SK-N-SH treated with all-trans-retinoic acid at 6 μM for 48 hours (cell line): ENCODE measurements at regions not wholly inside any gene's neighbourhood (a gene's known extent, or its start where the extent isn't known, plus 50 kb on each side); places are given as distances from the start of the nearest gene placed in this dataset.
"Not testable (repeated sequence)": the region's sequence is repeated elsewhere in the genome, so short reads cannot be mapped to it uniquely, and the experiment has no call there.

ENCODE experiments used
- ATAC-seq: fragments of 200-7000 bp; cut with Tn5 transposase; 3 replicates; pipeline ENCODE4 v1.9.1; 2020; ENCODE audit warnings: mild to moderate bottlenecking, moderate library complexity
- ARNTL ChIP-seq: fragments of 450-650 bp; formaldehyde crosslinking; IDR thresholded peaks from 2 replicates; pipeline ENCODE4 v1.5.0; 2020; ENCODE audit warnings: low read depth, mild to moderate bottlenecking, moderate library complexity, borderline replicate concordance
- BACH2 ChIP-seq: fragments of 250-450 bp; sonication (Bioruptor Pico); IDR thresholded peaks from 2 replicates; pipeline ENCODE4 v1.9.0; 2021; ENCODE audit warnings: mild to moderate bottlenecking, borderline replicate concordance
- CREB5 ChIP-seq: fragments of 250-450 bp; sonication (Bioruptor Pico); IDR thresholded peaks from 2 replicates; pipeline ENCODE4 v1.5.1; 2020; ENCODE audit warnings: low read depth, mild to moderate bottlenecking, moderate library complexity
- CSDC2 ChIP-seq: fragments of 250-450 bp; sonication (Bioruptor Pico); IDR thresholded peaks from 2 replicates; pipeline ENCODE4 v1.5.0; 2020; ENCODE audit warnings: mild to moderate bottlenecking, moderate library complexity
- CSRNP3 ChIP-seq: fragments of 250-450 bp; sonication (Bioruptor Pico); IDR thresholded peaks from 2 replicates; pipeline ENCODE4 v1.5.1; 2021; ENCODE audit warnings: mild to moderate bottlenecking, moderate library complexity
- ESRRG ChIP-seq: fragments of 250-450 bp; sonication (Bioruptor Pico); IDR thresholded peaks from 2 replicates; pipeline ENCODE4 v1.6.1; 2021; ENCODE audit warnings: mild to moderate bottlenecking
- GLIS3 ChIP-seq: fragments of 250-450 bp; sonication (Bioruptor Pico); IDR thresholded peaks from 2 replicates; pipeline ENCODE4 v1.5.0; 2020; ENCODE audit warnings: mild to moderate bottlenecking, moderate library complexity
- ISL1 ChIP-seq: fragments of 250-450 bp; sonication (Bioruptor Pico); IDR thresholded peaks from 2 replicates; pipeline ENCODE4 v2.1.2; 2022; ENCODE audit warnings: mild to moderate bottlenecking, moderate library complexity
- OSR1 ChIP-seq: fragments of 250-450 bp; sonication (Bioruptor Pico); IDR thresholded peaks from 2 replicates; pipeline ENCODE4 v1.8.0; 2022; ENCODE audit warnings: moderate library complexity, mild to moderate bottlenecking, inconsistent platforms
- PATZ1 ChIP-seq: fragments of 250-450 bp; sonication (Bioruptor Pico); IDR thresholded peaks from 2 replicates; pipeline ENCODE4 v1.8.0; 2020; ENCODE audit warnings: mild to moderate bottlenecking, moderate library complexity, borderline replicate concordance
- POU6F1 ChIP-seq: fragments of 250-450 bp; sonication (Bioruptor Pico); IDR thresholded peaks from 2 replicates; pipeline ENCODE4 v1.8.0; 2021; ENCODE audit warnings: low read depth, mild to moderate bottlenecking, moderate library complexity, borderline replicate concordance
- PPARA ChIP-seq: fragments of 250-450 bp; sonication (Bioruptor Pico); IDR thresholded peaks from 2 replicates; pipeline ENCODE4 v1.5.0; 2020; ENCODE audit warnings: mild to moderate bottlenecking, borderline replicate concordance
- RARB ChIP-seq: fragments of 250-450 bp; sonication (Bioruptor Pico); IDR thresholded peaks from 2 replicates; pipeline ENCODE4 v1.8.0; 2021; ENCODE audit warnings: mild to moderate bottlenecking, moderate library complexity
- SNAI2 ChIP-seq: fragments of 250-450 bp; sonication (Bioruptor Pico); IDR thresholded peaks from 2 replicates; pipeline ENCODE4 v1.5.0; 2020; ENCODE audit warnings: mild to moderate bottlenecking, moderate library complexity
- TCF4 ChIP-seq: fragments of 250-450 bp; sonication (Bioruptor Pico); IDR thresholded peaks from 2 replicates; pipeline ENCODE4 v1.8.0; 2021; ENCODE audit warnings: mild to moderate bottlenecking, moderate library complexity, borderline replicate concordance
- TOX ChIP-seq: fragments of 250-450 bp; sonication (Bioruptor Pico); IDR thresholded peaks from 2 replicates; pipeline ENCODE4 v1.8.0; 2021; ENCODE audit warnings: mild to moderate bottlenecking, moderate library complexity, borderline replicate concordance
- TSHZ2 ChIP-seq: fragments of 250-450 bp; sonication (Bioruptor Pico); IDR thresholded peaks from 2 replicates; pipeline ENCODE4 v1.5.0; 2020; ENCODE audit warnings: mild to moderate bottlenecking, moderate library complexity
- ZFP3 ChIP-seq: fragments of 250-450 bp; sonication (Bioruptor Pico); IDR thresholded peaks from 2 replicates; pipeline ENCODE4 v1.5.0; 2020; ENCODE audit warnings: mild to moderate bottlenecking, moderate library complexity
- ZFP30 ChIP-seq: fragments of 450-650 bp; formaldehyde crosslinking; IDR thresholded peaks from 2 replicates; pipeline ENCODE4 v1.5.0; 2022; ENCODE audit warnings: mild to moderate bottlenecking, moderate library complexity
- ZNF565 ChIP-seq: fragments of 450-650 bp; formaldehyde crosslinking; conservative IDR thresholded peaks from 2 replicates; pipeline ENCODE4 v1.5.0; 2020; ENCODE audit warnings: low read depth, mild to moderate bottlenecking, moderate library complexity
- ZNF8 ChIP-seq: fragments of 450-650 bp; formaldehyde crosslinking; IDR thresholded peaks from 2 replicates; pipeline ENCODE4 v1.5.0; 2020; ENCODE audit warnings: mild to moderate bottlenecking, moderate library complexity

GRCh38 chr21:38115870-38116269 lies 140.9 kb upstream of the KCNJ15 start:
- ATAC-seq: no peak
- TF ChIP-seq CREB5 (CRISPR knock-in tag) (no peak), BACH2 (CRISPR knock-in tag) (no peak), TOX (CRISPR knock-in tag) (no peak), PATZ1 (CRISPR knock-in tag) (no peak), ZNF565 (no peak), ZNF8 (no peak), ZFP3 (CRISPR knock-in tag) (no peak), CSDC2 (no peak), OSR1 (CRISPR knock-in tag) (no peak), ISL1 (CRISPR knock-in tag) (no peak), PPARA (CRISPR knock-in tag) (no peak), RARB (no peak), SNAI2 (CRISPR knock-in tag) (no peak), TSHZ2 (no peak), ARNTL (CRISPR knock-in tag) (no peak), GLIS3 (CRISPR knock-in tag) (no peak), POU6F1 (no peak), ZFP30 (CRISPR knock-in tag) (no peak), ESRRG (CRISPR knock-in tag) (no peak), TCF4 (CRISPR knock-in tag) (no peak)

GRCh38 chr21:38119793-38120192 lies 137.0 kb upstream of the KCNJ15 start:
- TF ChIP-seq OSR1 (CRISPR knock-in tag): no peak
- no peak for TF ChIP-seq RARB
- TF ChIP-seq TOX (CRISPR knock-in tag): no peak
- TF ChIP-seq GLIS3 (CRISPR knock-in tag): no peak
- no peak for TF ChIP-seq ARNTL (CRISPR knock-in tag)
- no peak for TF ChIP-seq TCF4 (CRISPR knock-in tag)
- TF ChIP-seq SNAI2 (CRISPR knock-in tag): no peak
- TF ChIP-seq, all 23 proteins: peak for 0
- ATAC-seq: no peak

- ATAC-seq: not testable (repeated sequence)
Measured at GRCh38 chr21:38120679-38120983, 136.2 kb upstream of the KCNJ15 start.

- ATAC-seq: no peak
- TF ChIP-seq ARNTL (CRISPR knock-in tag) (no peak), TSHZ2 (no peak), CSRNP3 (CRISPR knock-in tag) (no peak), SNAI2 (CRISPR knock-in tag) (no peak), ZFP3 (CRISPR knock-in tag) (no peak), ZFP30 (CRISPR knock-in tag) (no peak), POU6F1 (no peak), OSR1 (CRISPR knock-in tag) (no peak), BACH2 (CRISPR knock-in tag) (no peak)
Measured at GRCh38 chr21:38120984-38121855, 135.6 kb upstream of the KCNJ15 start.
